Stimulated activated CD4-positive, alpha-beta T cell treated with anti-CD3 and anti-CD28 coated beads, TNF-alpha, amount 100 ng/mL, for 24 hours (primary cell): ENCODE measurements at regions not wholly inside any gene's neighbourhood (a gene's known extent, or its start where the extent isn't known, plus 50 kb on each side); places are given as distances from the start of the nearest gene placed in this dataset.

Experiments
- DNase-seq, 3 experiments: peaks; one replicate each; pipeline ENCODE4 v3.0.0-alpha.2; 2020; ENCODE audit warnings: low read depth in 3 of 3

- DNase-seq, result no peak
Measured at GRCh38 chr1:106659490-106660244, 396.8 kb upstream of the PRMT6 start.

- DNase-seq, result no peak
Measured at GRCh38 chr1:106675558-106675957, 380.9 kb upstream of the PRMT6 start.

- no peak for DNase-seq
Measured at GRCh38 chr1:106676021-106676420, 380.5 kb upstream of the PRMT6 start.

GRCh38 chr1:106677181-106677580 is 379.3 kb upstream of the PRMT6 start:
- DNase-seq, result no peak

DNA sequence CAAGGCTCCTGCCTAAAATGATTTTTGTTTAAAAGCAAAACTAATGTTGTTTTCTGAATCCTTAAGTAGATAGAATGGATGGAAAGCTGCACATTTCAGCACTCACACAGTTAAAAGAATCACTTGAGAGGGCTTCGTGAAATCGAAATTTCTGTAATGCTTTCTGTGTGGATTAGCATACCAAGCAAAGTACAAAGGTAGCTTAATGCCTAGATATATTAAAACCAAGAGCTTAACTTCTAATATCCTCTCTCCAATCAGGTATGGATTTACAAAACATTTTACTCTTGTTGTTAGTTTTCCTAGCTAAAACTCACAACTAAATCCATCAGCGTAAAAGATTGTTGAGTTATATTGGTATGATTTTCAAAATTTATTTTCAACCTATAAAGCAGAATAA is 378.8 kb upstream of the PRMT6 start:
- DNase-seq, result no peak

GRCh38 chr1:106678279-106679050 is 378.0 kb upstream of the PRMT6 start:
- no peak for DNase-seq

- no peak for DNase-seq
Measured at GRCh38 chr1:106680216-106680615, 376.3 kb upstream of the PRMT6 start.

GRCh38 chr1:106680776-106681344 is 375.6 kb upstream of the PRMT6 start:
- no peak for DNase-seq

DNA sequence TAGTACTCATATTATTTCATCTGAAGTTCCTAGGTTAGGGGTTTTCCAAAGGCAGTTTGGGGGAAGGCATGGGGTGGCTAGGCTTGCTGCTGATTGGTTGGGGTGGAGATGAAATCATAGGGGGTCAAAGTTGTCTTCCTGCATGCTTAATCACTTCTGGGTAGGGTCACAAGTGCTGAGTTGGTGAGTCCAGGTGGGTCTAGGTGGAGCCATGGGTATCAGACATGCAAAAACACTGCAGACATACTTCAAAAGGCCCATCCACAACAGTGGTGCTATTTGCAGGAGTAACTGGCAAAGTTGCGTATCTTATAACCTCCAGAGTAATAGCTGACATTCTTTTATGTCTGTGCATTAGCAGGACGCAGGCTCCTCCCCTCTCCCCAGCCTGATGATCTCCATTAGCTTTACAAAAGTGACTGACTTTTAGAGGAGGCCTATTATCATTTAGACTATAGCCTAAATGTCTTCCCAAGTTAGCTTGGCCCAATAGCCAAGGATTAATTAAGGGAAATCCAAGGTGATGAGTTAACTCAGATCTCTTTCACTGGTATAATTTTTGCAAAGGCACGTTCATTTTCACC is 374.4 kb upstream of the PRMT6 start:
- DNase-seq, result no peak

- DNase-seq, result no peak
Measured at GRCh38 chr1:106688446-106688845, 368.0 kb upstream of the PRMT6 start.

- no peak for DNase-seq
Measured at GRCh38 chr1:106698660-106699059, 357.8 kb upstream of the PRMT6 start.

- DNase-seq, result no peak
Measured at GRCh38 chr1:106699433-106699832, 357.0 kb upstream of the PRMT6 start.

DNA sequence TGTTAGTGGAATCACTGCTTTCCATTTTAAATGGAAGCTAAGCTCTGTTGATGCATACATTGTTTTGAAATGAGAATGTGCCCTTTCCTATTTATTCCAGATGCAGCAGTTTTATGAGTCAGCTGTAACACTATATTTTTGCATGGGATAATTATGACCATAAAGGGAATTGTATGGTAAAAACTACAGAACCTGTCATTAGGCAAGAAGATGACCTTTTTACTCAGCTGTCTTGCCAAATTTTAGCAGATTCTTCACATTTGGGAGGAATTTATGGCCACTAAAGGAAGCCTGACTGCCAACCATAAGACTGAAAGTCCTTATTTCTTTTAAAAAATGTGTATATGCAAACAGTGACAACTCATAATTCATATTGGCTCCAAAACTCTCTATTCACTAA is 356.3 kb upstream of the PRMT6 start:
- no peak for DNase-seq

GRCh38 chr1:106705971-106706370 is 350.5 kb upstream of the PRMT6 start:
- no peak for DNase-seq

DNA sequence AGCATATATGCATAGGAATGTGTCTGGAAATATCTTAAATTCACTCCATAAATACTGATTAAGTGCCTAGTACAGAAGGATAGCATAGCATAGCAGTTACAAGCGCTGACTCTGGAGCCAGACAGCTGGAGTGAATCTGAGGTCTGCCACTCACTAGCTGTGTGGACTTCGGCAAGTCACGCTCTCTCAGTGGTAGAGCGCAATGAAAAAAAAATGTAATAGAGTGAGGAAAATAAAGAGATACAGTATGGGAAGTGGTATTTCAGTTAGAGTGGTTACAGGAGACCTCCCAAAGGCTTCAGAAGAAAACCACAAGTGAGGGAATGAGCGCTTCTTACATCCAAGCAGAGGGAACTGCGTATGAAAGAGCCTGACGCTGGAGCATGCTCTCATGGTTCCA is 338.9 kb upstream of the PRMT6 start:
- DNase-seq, result no peak

DNA sequence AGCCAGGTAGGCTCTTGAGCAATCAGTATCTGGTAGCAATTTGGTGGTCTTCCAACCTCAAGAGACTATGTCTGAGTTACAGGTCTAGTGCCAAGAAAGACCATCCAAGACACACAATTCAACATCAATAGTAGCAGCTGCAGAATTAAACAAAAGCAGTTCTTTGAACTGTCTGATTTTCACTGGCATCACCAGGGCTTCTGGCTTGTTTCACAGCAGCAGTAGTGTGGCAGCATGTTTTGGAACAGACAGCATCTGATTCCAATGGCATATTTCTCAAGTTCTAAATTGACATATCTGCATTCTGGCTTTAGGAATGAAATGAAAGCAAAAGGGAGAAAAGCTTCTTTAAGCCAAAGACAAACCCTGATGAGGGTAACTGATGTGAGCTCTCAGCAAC is 334.7 kb upstream of the PRMT6 start:
- no peak for DNase-seq

DNA sequence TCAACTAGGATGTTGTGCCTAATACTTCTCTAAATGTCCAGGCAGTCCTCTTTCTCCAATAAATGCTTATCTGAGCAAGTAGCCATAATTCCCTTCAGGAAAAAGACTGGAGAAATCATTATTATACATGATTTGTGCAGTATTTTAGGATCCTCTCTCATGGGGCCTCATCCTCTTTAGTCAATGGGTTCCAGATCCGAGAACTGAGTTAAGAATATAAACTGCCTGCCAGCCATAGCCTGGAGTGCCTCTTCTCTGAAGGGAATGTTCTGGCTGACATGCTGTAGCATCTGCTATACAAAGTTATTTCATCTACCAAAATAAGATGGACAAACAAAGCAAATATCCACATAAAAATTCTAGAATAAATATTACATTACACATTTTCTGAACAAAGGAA is 334.0 kb upstream of the PRMT6 start:
- no peak for DNase-seq

DNA sequence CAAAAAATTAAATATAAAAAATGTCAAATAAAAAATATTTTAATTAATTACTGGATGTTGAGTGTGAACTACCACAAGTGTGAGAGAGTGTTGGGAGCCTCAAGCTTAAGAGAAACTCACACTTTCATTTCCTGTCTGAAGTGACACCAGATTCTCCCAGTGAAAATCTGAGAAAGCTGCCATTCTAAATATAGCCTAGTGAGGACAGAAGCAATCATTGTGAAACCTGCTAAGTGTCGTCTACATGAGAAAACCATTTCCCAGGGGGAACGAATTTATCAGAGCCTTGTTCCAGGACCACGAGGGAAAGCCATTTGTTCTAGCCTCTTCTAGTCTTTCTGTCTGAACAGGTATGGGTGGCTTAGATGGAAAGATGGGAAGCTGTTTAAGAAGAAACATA is 329.3 kb upstream of the PRMT6 start:
- no peak for DNase-seq

DNA sequence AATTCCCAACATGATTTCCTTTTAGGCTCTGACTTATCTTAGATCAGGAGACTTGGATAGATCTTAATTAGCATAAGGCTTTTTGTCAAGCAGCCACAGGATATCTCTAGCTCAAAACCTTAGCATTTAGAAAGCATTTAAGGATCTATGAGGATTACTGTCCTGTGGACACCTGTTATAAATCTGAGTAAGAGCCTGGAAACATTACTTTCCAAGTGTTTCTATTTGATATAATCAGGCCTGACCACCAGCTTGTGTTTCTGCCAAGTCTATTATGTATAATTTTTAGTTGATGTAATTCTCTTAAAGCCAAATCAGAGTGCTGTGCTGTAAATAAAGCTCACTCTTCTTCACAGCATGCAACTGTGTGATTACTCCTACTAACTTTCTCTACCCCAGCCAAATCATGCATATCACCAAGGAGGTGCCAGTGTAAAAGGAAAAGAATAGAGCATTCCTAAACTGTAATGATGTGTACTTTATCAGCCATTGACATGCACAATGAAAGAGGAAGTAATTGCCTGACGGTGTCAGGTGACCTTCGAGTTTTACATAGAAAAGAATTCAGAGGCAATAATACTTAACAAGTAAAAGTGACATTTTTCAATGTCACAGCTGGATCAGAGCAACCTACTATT is 309.9 kb upstream of the PRMT6 start:
- no peak for DNase-seq

- no peak for DNase-seq
Measured at GRCh38 chr1:106747232-106747631, 309.2 kb upstream of the PRMT6 start.

GRCh38 chr1:106747791-106748190 is 308.7 kb upstream of the PRMT6 start:
- DNase-seq, result no peak

GRCh38 chr1:106748606-106749005 is 307.9 kb upstream of the PRMT6 start:
- DNase-seq, result no peak
